Trophoblast cell (in vitro differentiated cells and primary cell): ENCODE measurements at regions not wholly inside any gene's neighbourhood (a gene's known extent, or its start where the extent isn't known, plus 50 kb on each side); places are given as distances from the start of the nearest gene placed in this dataset.

Experiments used
- DNase-seq, 2 donors: peaks; one replicate each; pipeline ENCODE4 v3.0.0-alpha.2; 2016
- H2AFZ ChIP-seq: 2 replicates; pipeline ENCODE4 v1.6.1; 2013; ENCODE audit warnings: low read length, moderate library complexity, mild to moderate bottlenecking; ENCODE audit not compliant: insufficient read depth, poor library complexity
- H2AK5ac ChIP-seq: 2 replicates; pipeline ENCODE4 v1.6.1; 2013; ENCODE audit warnings: mild to moderate bottlenecking, low read length
- H2BK120ac ChIP-seq: 2 replicates; pipeline ENCODE4 v1.6.1; 2013; ENCODE audit warnings: low read length, mild to moderate bottlenecking, moderate library complexity; ENCODE audit not compliant: insufficient read depth, poor library complexity
- H2BK12ac ChIP-seq: 2 replicates; pipeline ENCODE4 v1.6.1; 2013; ENCODE audit warnings: mild to moderate bottlenecking, low read length, moderate library complexity
- H2BK5ac ChIP-seq: 2 replicates; pipeline ENCODE4 v1.6.1; 2013; ENCODE audit warnings: low read length, low read depth, moderate library complexity, mild to moderate bottlenecking; ENCODE audit not compliant: poor library complexity
- H3K14ac ChIP-seq: 2 replicates; pipeline ENCODE4 v1.6.1; 2013; ENCODE audit warnings: mild to moderate bottlenecking, low read length
- H3K18ac ChIP-seq: 2 replicates; pipeline ENCODE4 v1.6.1; 2013; ENCODE audit warnings: mild to moderate bottlenecking, low read length
- H3K23ac ChIP-seq: 2 replicates; pipeline ENCODE4 v1.6.1; 2013; ENCODE audit warnings: low read length
- H3K27ac ChIP-seq: 2 replicates; pipeline ENCODE4 v1.5.1; 2013; ENCODE audit warnings: low read depth, mild to moderate bottlenecking, inconsistent platforms, low read length, moderate library complexity
- H3K27me3 ChIP-seq: 2 replicates; pipeline ENCODE4 v1.6.1; 2013; ENCODE audit warnings: inconsistent platforms, mild to moderate bottlenecking, low read length, moderate library complexity; ENCODE audit not compliant: insufficient read depth
- H3K36me3 ChIP-seq, 2 experiments: 1 replicate in 1 of 2; 2 replicates in 1 of 2; pipeline ENCODE4 v1.6.1; 2013; ENCODE audit warnings: low read length in 2 of 2, mild to moderate bottlenecking in 2 of 2, moderate library complexity in 1 of 2; ENCODE audit not compliant: insufficient read depth in 2 of 2, control insufficient read depth in 1 of 2
- H3K4ac ChIP-seq: 2 replicates; pipeline ENCODE4 v1.6.1; 2013; ENCODE audit warnings: low read depth, mild to moderate bottlenecking, low read length, moderate library complexity
- H3K4me1 ChIP-seq, 2 experiments: 1 replicate in 1 of 2; 2 replicates in 1 of 2; pipeline ENCODE4 v1.6.1; 2013; ENCODE audit warnings: low read length in 2 of 2, mild to moderate bottlenecking in 2 of 2, moderate library complexity in 1 of 2; ENCODE audit not compliant: insufficient read depth in 2 of 2, control insufficient read depth in 1 of 2
- H3K4me2 ChIP-seq: 2 replicates; pipeline ENCODE4 v1.6.1; 2013; ENCODE audit warnings: inconsistent platforms, mild to moderate bottlenecking, low read length, moderate library complexity
- H3K4me3 ChIP-seq: 2 replicates; pipeline ENCODE4 v1.5.1; 2013; ENCODE audit warnings: mild to moderate bottlenecking, low read depth, low read length, inconsistent platforms
- H3K79me1 ChIP-seq: one replicate; pipeline ENCODE4 v1.6.1; 2013; ENCODE audit warnings: low read length
- H3K79me2 ChIP-seq: 2 replicates; pipeline ENCODE4 v1.6.1; 2013; ENCODE audit warnings: low read length, mild to moderate bottlenecking; ENCODE audit not compliant: control insufficient read depth, insufficient read depth, poor library complexity
- H3K9ac ChIP-seq: 2 replicates; pipeline ENCODE4 v1.6.1; 2013; ENCODE audit warnings: mild to moderate bottlenecking, low read length
- H3K9me3 ChIP-seq: 2 replicates; pipeline ENCODE4 v1.6.1; 2013; ENCODE audit warnings: low read depth, mild to moderate bottlenecking, control low read depth, inconsistent platforms, low read length; ENCODE audit not compliant: insufficient read depth
- H4K12ac ChIP-seq: 2 replicates; pipeline ENCODE4 v1.6.1; 2013; ENCODE audit warnings: low read depth, mild to moderate bottlenecking, low read length, moderate library complexity
- H4K8ac ChIP-seq: 2 replicates; pipeline ENCODE4 v1.6.1; 2013; ENCODE audit warnings: low read depth, mild to moderate bottlenecking, low read length, moderate library complexity
- H4K91ac ChIP-seq: one replicate; pipeline ENCODE4 v1.6.1; 2013; ENCODE audit warnings: low read depth, mild to moderate bottlenecking, low read length, moderate library complexity
- WGBS: extraction: QIAGEN DNeasy Blood & Tissue Kit; methylation state at CpG from one replicate; pipeline ENCODE4 v1.1.7; 2013; ENCODE audit warnings: missing lambda C conversion rate; ENCODE audit not compliant: insufficient read length, insufficient coverage; ENCODE audit errors: extremely low coverage; 5-methylcytosine and 5-hydroxymethylcytosine counted together

DNA sequence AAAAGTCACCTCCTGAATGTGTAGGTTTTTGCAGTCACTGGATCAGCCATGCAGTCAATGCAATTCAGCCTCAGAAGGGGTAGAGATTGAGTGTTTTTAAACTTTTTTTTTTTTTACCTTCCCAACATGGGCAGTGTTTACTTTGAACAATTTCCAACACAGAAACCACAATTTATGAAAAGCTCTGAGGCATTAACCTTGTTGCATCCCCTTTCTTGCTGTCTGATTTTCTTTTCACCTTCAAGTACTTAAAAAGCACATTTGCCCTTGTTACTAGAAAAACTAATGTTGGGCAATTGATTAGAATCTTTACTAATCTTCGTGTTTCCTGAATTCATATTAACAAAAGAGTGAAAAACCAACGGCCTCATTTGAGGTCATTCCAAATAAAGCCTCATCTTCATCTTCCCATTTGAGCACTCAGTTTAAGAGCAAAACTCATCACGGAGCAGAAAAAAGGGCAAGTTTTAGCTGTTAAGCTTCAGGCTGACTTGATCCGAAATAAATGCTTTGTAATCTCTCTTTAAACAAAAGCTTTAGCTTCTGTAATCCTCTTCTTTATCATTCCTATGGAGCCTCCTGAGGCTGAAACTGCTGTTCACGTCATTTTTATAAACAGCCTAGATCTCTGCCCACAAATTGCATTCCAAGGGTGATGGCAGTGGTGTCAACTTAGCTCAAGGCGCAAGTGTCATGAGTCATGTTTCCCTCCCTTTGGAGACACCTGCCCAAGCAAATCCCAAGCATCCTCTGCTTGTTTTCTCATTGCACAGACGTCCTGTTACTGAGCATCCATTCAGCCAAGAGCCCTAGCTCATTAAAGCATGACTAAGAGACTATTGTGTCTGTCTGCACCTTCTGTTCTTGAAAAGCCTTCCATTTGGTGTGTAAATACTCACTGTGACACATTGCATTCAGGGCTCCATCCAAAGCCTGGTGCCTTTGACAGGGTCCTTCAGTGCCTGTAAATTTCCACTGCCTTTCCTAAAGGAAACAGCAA lies 107.7 kb downstream of the HNMT start:
- no peak overlapping the region for H3K14ac ChIP-seq
- no peak overlapping the region for H2BK12ac ChIP-seq
- WGBS = no CpG with 5 or more reads among the region's 7 CpGs

DNA sequence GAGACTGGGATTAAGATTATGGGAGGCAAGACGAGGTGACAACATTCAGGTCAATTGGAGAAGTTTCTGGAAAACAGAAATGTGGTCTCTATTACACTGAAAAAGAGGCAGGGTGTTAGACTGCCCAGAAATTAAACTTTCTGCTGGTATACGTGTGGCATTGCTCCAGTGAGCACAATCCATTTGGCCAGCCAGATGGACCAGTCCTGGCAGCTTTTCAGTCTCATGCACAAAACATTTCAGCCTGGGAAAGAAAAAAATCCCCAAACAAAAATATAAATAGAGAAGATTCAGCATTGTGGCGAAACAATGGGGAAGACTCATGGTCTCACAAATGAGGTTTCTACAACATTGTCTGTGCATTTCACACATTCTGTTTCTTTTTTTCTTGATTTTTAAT lies 113.9 kb downstream of the HNMT start:
- WGBS = no CpG with 5 or more reads among the region's 3 CpGs
- DNase-seq = peak in 1 of 2 donors; percentile 53

More for the DNA sequence above, 107.7 kb downstream of the HNMT start:
- Histone ChIP-seq H3K18ac (no peak overlapping the region), H3K9me3 (no peaks in the 10 kb centered on the region), H2AK5ac (no peak overlapping the region), H3K36me3 (peaks cover 0 to 1% of the 10 kb centered on the region in 2 experiments), H3K9ac (no peak overlapping the region), H4K91ac (no peak overlapping the region), H2BK5ac (no peak overlapping the region), H2AFZ (no peak overlapping the region), H4K8ac (peak overlapping the region; percentile 47), H3K79me2 (no peaks in the 10 kb centered on the region), H3K4me1 (no peaks in the 10 kb centered on the region), H3K4me2 (no peak overlapping the region), H3K79me1 (no peaks in the 10 kb centered on the region), H3K4ac (no peak overlapping the region), H3K4me3 (no peak overlapping the region), H3K27me3 (no peaks in the 10 kb centered on the region), H2BK120ac (no peak overlapping the region), H4K12ac (no peak overlapping the region), H3K27ac (no peak overlapping the region), H3K23ac (no peak overlapping the region)
- DNase-seq = no peak

DNA sequence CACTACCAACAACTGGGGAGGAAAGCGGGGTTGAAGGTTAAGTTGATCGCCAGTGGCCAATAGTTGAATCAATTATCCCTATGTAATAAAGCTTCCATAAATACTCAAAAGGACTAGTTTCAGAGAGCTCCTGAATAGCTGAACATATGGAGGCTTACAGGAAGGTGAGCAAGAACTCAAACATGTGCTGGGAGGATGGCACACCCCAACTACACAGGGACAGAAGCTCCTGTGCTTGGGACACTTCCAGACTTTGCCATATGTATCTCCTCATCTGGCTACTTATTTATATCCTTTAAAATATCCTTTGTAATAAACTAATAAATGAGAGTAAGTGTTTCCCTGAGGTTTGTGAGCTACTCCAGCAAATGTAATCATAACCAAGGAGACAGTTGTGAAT lies 115.7 kb downstream of the HNMT start:
- Histone ChIP-seq H3K4me3 (no peak overlapping the region), H2BK12ac (no peak overlapping the region), H3K4ac (no peak overlapping the region), H3K18ac (no peak overlapping the region), H3K14ac (no peak overlapping the region), H2AFZ (no peak overlapping the region), H4K91ac (no peak overlapping the region), H3K9me3 (peaks cover 2% of the 10 kb centered on the region), H3K79me2 (no peaks in the 10 kb centered on the region), H3K9ac (no peak overlapping the region), H3K4me1 (no peaks in the 10 kb centered on the region), H3K36me3 (peaks cover 0 to 1% of the 10 kb centered on the region in 2 experiments), H3K27me3 (no peaks in the 10 kb centered on the region), H3K23ac (no peak overlapping the region), H3K27ac (no peak overlapping the region), H4K12ac (no peak overlapping the region), H4K8ac (no peak overlapping the region), H2BK5ac (no peak overlapping the region), H2BK120ac (no peak overlapping the region), H2AK5ac (no peak overlapping the region), H3K4me2 (no peak overlapping the region), H3K79me1 (no peaks in the 10 kb centered on the region)
- WGBS = no CpG with 5 or more reads among the region's 2 CpGs
- no peak for DNase-seq

More for the DNA sequence above, 113.9 kb downstream of the HNMT start:
- Histone ChIP-seq H3K9me3 (no peaks in the 10 kb centered on the region), H2BK5ac (no peak overlapping the region), H3K27ac (no peak overlapping the region), H3K14ac (no peak overlapping the region), H3K4ac (no peak overlapping the region), H4K8ac (no peak overlapping the region), H3K79me2 (no peaks in the 10 kb centered on the region), H3K4me2 (no peak overlapping the region), H4K12ac (no peak overlapping the region), H3K18ac (no peak overlapping the region), H3K27me3 (no peaks in the 10 kb centered on the region), H2AFZ (no peak overlapping the region), H2BK12ac (no peak overlapping the region), H3K23ac (no peak overlapping the region), H2AK5ac (no peak overlapping the region), H3K79me1 (no peaks in the 10 kb centered on the region), H3K36me3 (peaks cover 0 to 1% of the 10 kb centered on the region in 2 experiments), H3K4me1 (no peaks in the 10 kb centered on the region), H4K91ac (no peak overlapping the region), H3K9ac (no peak overlapping the region), H3K4me3 (no peak overlapping the region), H2BK120ac (no peak overlapping the region)

DNA sequence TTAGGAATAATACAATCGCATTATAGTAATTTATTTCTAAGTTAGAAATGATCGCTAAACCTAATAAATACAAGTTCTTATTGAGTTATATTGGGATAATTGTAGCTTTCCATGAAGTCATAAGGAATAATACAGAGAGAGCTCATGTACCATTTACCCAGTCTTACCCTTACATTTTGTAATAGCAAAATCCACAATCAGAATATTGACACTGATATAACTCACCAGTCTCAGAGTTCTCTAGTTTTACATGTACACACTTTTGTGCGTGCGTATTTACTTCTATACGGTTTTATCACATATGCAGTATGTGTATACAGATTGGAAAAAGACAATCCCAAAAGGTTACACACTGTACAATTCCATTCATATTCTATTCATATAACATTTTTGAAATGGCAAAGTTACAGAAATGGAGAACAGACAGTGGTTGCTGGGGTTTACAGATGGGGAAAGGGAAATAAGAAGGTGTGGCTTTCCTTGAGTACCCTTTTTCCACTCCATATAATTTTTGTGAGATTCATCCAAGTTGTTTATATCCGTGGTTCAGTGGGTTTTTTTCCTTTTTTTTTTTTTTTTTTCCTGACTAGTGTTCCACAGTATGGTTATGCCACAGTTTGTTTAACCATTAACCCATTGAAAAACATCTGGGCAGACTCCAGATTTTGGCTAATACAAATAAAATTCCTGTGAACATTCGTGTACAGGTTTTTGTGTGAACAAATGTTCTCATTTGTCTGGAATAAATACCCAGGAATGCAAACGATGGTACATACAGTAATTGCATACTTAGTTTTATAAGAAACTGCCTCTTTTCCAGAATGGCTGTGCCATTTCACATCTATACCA lies 117.2 kb downstream of the HNMT start:
- Histone ChIP-seq H3K4ac (no peak overlapping the region), H3K4me2 (no peak overlapping the region), H4K12ac (no peak overlapping the region), H2AFZ (no peak overlapping the region), H3K79me2 (no peaks in the 10 kb centered on the region), H2BK12ac (no peak overlapping the region), H4K91ac (no peak overlapping the region), H4K8ac (no peak overlapping the region), H2AK5ac (no peak overlapping the region), H3K36me3 (peaks cover 0 to 1% of the 10 kb centered on the region in 2 experiments), H3K23ac (no peak overlapping the region), H3K9me3 (peaks cover 2% of the 10 kb centered on the region), H3K4me3 (no peak overlapping the region), H2BK120ac (no peak overlapping the region), H3K9ac (no peak overlapping the region), H3K27ac (no peak overlapping the region), H3K4me1 (no peaks in the 10 kb centered on the region), H3K27me3 (no peaks in the 10 kb centered on the region), H3K18ac (no peak overlapping the region), H2BK5ac (no peak overlapping the region), H3K14ac (no peak overlapping the region), H3K79me1 (no peaks in the 10 kb centered on the region)
- no peak for DNase-seq
- no CpG with 5 or more reads among the region's 8 CpGs for WGBS
